HG03565 (cell line): ENCODE measurements at regions not wholly inside any gene's neighbourhood (a gene's known extent, or its start where the extent isn't known, plus 50 kb on each side); places are given as distances from the start of the nearest gene placed in this dataset.

Experiments used
- ATAC-seq: cut with Tn5 transposase; IDR thresholded peaks from one replicate; pipeline ENCODE4 v1.9.1; 2021; ENCODE audit warnings: mild to moderate bottlenecking, moderate library complexity; ENCODE audit not compliant: unreplicated experiment

GRCh38 chr1:239675735-239676134 is 289.4 kb downstream of the CHRM3 start:
- ATAC-seq: no peak

- ATAC-seq: no peak
Observed at GRCh38 chr1:239676522-239677273, 290.3 kb downstream of the CHRM3 start.

- ATAC-seq: no peak
Observed at GRCh38 chr1:239677362-239677761, 291.0 kb downstream of the CHRM3 start.

GRCh38 chr1:239678181-239678580 is 291.8 kb downstream of the CHRM3 start:
- no peak for ATAC-seq

- no peak for ATAC-seq
Observed at GRCh38 chr1:239682046-239682445, 295.7 kb downstream of the CHRM3 start.

GRCh38 chr1:239682960-239683359 is 296.6 kb downstream of the CHRM3 start:
- ATAC-seq: no peak

- ATAC-seq: no peak
Observed at GRCh38 chr1:239686386-239686785, 300.0 kb downstream of the CHRM3 start.

GRCh38 chr1:239696317-239696716 is 309.9 kb downstream of the CHRM3 start:
- no peak for ATAC-seq

- ATAC-seq: no peak
Observed at GRCh38 chr1:239700667-239701066, 314.3 kb downstream of the CHRM3 start.

- ATAC-seq: no peak
Observed at GRCh38 chr1:239703075-239703474, 316.7 kb downstream of the CHRM3 start.

- ATAC-seq: no peak
Observed at GRCh38 chr1:239706245-239706892, 320.0 kb downstream of the CHRM3 start.

- no peak for ATAC-seq
Observed at GRCh38 chr1:239707615-239708014, 321.2 kb downstream of the CHRM3 start.

- no peak for ATAC-seq
Observed at GRCh38 chr1:239708622-239709021, 322.3 kb downstream of the CHRM3 start.

- no peak for ATAC-seq
Observed at GRCh38 chr1:239711768-239712167, 325.4 kb downstream of the CHRM3 start.

- no peak for ATAC-seq
Observed at GRCh38 chr1:239717097-239717917, 330.9 kb downstream of the CHRM3 start.

- no peak for ATAC-seq
Observed at GRCh38 chr1:239717918-239718184, 331.5 kb downstream of the CHRM3 start.

GRCh38 chr1:239718571-239718970 is 332.2 kb downstream of the CHRM3 start:
- ATAC-seq: no peak

- no peak for ATAC-seq
Observed at GRCh38 chr1:239718997-239719628, 332.7 kb downstream of the CHRM3 start.

GRCh38 chr1:239719642-239720258 is 333.4 kb downstream of the CHRM3 start:
- no peak for ATAC-seq

- no peak for ATAC-seq
Observed at GRCh38 chr1:239722035-239722434, 335.7 kb downstream of the CHRM3 start.

GRCh38 chr1:239723776-239724367 is 337.5 kb downstream of the CHRM3 start:
- ATAC-seq: no peak
